Endothelial cell of umbilical vein (primary cell): ENCODE measurements at regions not wholly inside any gene's neighbourhood (a gene's known extent, or its start where the extent isn't known, plus 50 kb on each side); places are given as distances from the start of the nearest gene placed in this dataset.

Experiments
- BruUV-seq: library from RNA; stranded (reverse); fragments of 400-500 nt; replicated peaks from 2 replicates; lab custom pipeline; 2021; lab: Mats Ljungman, UMichigan
- CTCF ChIA-PET: fragments of 300-600, 350-600 bp; sonication (Branson Sonifier 250); formaldehyde crosslinking; loops from one replicate; lab custom pipeline; 2021; ENCODE audit warnings: antibody characterized with exemption, inconsistent platforms; lab: Charles Lee
- POLR2A ChIA-PET: fragments of 300-600, 350-600 bp; sonication (Branson Sonifier 250); formaldehyde crosslinking; loops from one replicate; lab custom pipeline; 2021; ENCODE audit warnings: antibody characterized with exemption, inconsistent platforms; lab: Charles Lee
- DNase-seq: peaks from one replicate; pipeline ENCODE4 v3.0.0-alpha.2; 2011; ENCODE audit warnings: low read depth, low spot score
- FAIRE-seq: peaks from 2 replicates; lab custom pipeline; 2011; peaks lifted over from hg19 to GRCh38; lab: Jason Lieb, UNC
- H2AFZ ChIP-seq: 2 replicates; pipeline ENCODE4 v1.6.0; 2012; ENCODE audit warnings: low read depth, low read length, control low read depth, inconsistent platforms
- H3K27ac ChIP-seq: 2 replicates; pipeline ENCODE4 v1.5.1; 2011; ENCODE audit warnings: low read depth, mild to moderate bottlenecking, control low read depth, low read length, moderate library complexity; ENCODE audit not compliant: insufficient read depth
- H3K27me3 ChIP-seq, 2 experiments: 2 replicates each; pipeline versions ENCODE4 v1.6.0 to v1.6.1; 2011; ENCODE audit warnings: low read length in 2 of 2, mixed read lengths in 1 of 2; ENCODE audit not compliant: control insufficient read depth in 2 of 2, insufficient read depth in 2 of 2
- H3K36me3 ChIP-seq, 2 experiments: 2 replicates in 1 of 2; 3 replicates in 1 of 2; pipeline ENCODE4 v1.5.1; 2011; ENCODE audit warnings: low read length in 2 of 2, mild to moderate bottlenecking in 1 of 2, moderate library complexity in 1 of 2; ENCODE audit not compliant: control insufficient read depth in 2 of 2, insufficient read depth in 2 of 2; ENCODE audit errors: extremely low read depth in 1 of 2
- H3K4me1 ChIP-seq: 3 replicates; pipeline ENCODE4 v1.5.1; 2011; ENCODE audit warnings: mild to moderate bottlenecking, low read length; ENCODE audit not compliant: control insufficient read depth, insufficient read depth; ENCODE audit errors: extremely low read depth
- H3K4me2 ChIP-seq: 2 replicates; pipeline ENCODE4 v1.6.1; 2011; ENCODE audit warnings: low read length, control low read depth, mixed read lengths; ENCODE audit not compliant: insufficient read depth
- H3K4me3 ChIP-seq, 3 experiments: fragments of 200-600 bp in 1 of 3; sonication (generic), shearing (Covaris generic) in 1 of 3; replicated peaks in 1 of 3; 2 replicates each; pipeline ENCODE4 v1.5.1; 2011 to 2016; ENCODE audit warnings: control low read depth in 3 of 3, low read length in 3 of 3, mild to moderate bottlenecking in 2 of 3, inconsistent platforms in 1 of 3, low read depth in 1 of 3, moderate library complexity in 1 of 3; ENCODE audit not compliant: insufficient read depth in 1 of 3
- H3K79me2 ChIP-seq: 2 replicates; pipeline ENCODE4 v1.6.0; 2012; ENCODE audit warnings: low read length, inconsistent platforms; ENCODE audit not compliant: control insufficient read depth, insufficient read depth
- H3K9ac ChIP-seq: replicated peaks from 2 replicates; pipeline ENCODE3; 2011; ENCODE audit warnings: low read length, control low read depth; ENCODE audit not compliant: insufficient read depth; ENCODE audit errors: extremely low read depth
- H3K9me1 ChIP-seq: replicated peaks from 3 replicates; pipeline ENCODE4 v1.6.0; 2011; ENCODE audit warnings: mild to moderate bottlenecking, low read length; ENCODE audit not compliant: control insufficient read depth, insufficient read depth; ENCODE audit errors: extremely low read depth
- H3K9me3 ChIP-seq: replicated peaks from 2 replicates; pipeline ENCODE4 v1.5.1; 2012; ENCODE audit warnings: low read length, inconsistent platforms; ENCODE audit not compliant: control insufficient read depth, insufficient read depth
- H4K20me1 ChIP-seq: replicated peaks from 2 replicates; pipeline ENCODE3; 2011; ENCODE audit warnings: mild to moderate bottlenecking, low read length; ENCODE audit not compliant: control insufficient read depth, insufficient read depth; ENCODE audit errors: extremely low read depth
- EZH2 ChIP-seq: IDR thresholded peaks from 2 replicates; pipeline ENCODE4 v1.6.1; 2012; ENCODE audit warnings: borderline replicate concordance, low read depth, mild to moderate bottlenecking, moderate library complexity, low read length, inconsistent platforms; ENCODE audit not compliant: severe bottlenecking
- FOS ChIP-seq: IDR thresholded peaks from 2 replicates; pipeline ENCODE4 v1.6.1; 2011; ENCODE audit warnings: mild to moderate bottlenecking, low read length, moderate library complexity, borderline replicate concordance; ENCODE audit not compliant: insufficient read depth
- GATA2 ChIP-seq: IDR thresholded peaks from 2 replicates; pipeline ENCODE4 v1.7.0; 2011; ENCODE audit warnings: low read depth, mild to moderate bottlenecking, moderate library complexity, mixed read lengths, low read length; ENCODE audit not compliant: insufficient read length, insufficient read depth
- JUN ChIP-seq: IDR thresholded peaks from 2 replicates; pipeline ENCODE4 v1.6.1; 2011; ENCODE audit warnings: borderline replicate concordance, low read depth; ENCODE audit not compliant: insufficient read length, insufficient read depth
- MAX ChIP-seq: IDR thresholded peaks from 2 replicates; pipeline ENCODE4 v1.6.1; 2011; ENCODE audit not compliant: insufficient read depth, insufficient read length
- MYC ChIP-seq: IDR thresholded peaks from one replicate; pipeline ENCODE4 v1.6.1; 2011; ENCODE audit warnings: mild to moderate bottlenecking, low read depth, low read length
- POLR2A ChIP-seq: IDR thresholded peaks from 2 replicates; pipeline ENCODE4 v1.6.1; 2012; ENCODE audit warnings: low read depth, mild to moderate bottlenecking, control low read depth, low read length
- POLR2AphosphoS5 ChIP-seq: IDR thresholded peaks from 2 replicates; pipeline ENCODE4 v1.6.1; 2012; ENCODE audit warnings: low read depth, mild to moderate bottlenecking, control low read depth, low read length, moderate library complexity; ENCODE audit not compliant: insufficient read depth
- dilution Hi-C: fragments of 300-500 bp; cut with MboI; formaldehyde crosslinking; loops from one replicate; pipeline ENCODE4 v1.15.0; 2019; ENCODE audit warnings: low sequenced_read_pairs; ENCODE audit not compliant: extremely low pct_ligation_motif_present
- intact Hi-C: fragments of 100-400 bp; cut with micrococcal nuclease; formaldehyde crosslinking; loops from one replicate; pipeline ENCODE4 v1.10.0; 2022
- TF ChIP-seq, protein P1 (sequence below), 2 donors: IDR thresholded peaks; 1 replicate in 1 of 2; 2 replicates in 1 of 2; pipeline ENCODE4 v1.5.1; 2011; ENCODE audit warnings: low read length in 2 of 2, mild to moderate bottlenecking in 2 of 2, moderate library complexity in 2 of 2, control low read depth in 1 of 2, inconsistent platforms in 1 of 2, low read depth in 1 of 2; ENCODE audit not compliant: insufficient read depth in 1 of 2; ENCODE audit errors: extremely low read depth in 1 of 2

- no peaks in the 10 kb centered on the region for H4K20me1 ChIP-seq
- H3K79me2 ChIP-seq: no peaks in the 10 kb centered on the region
- intact Hi-C loops: no loop called here
- H3K9ac ChIP-seq: no peak overlapping the region
- no peak overlapping the region for H2AFZ ChIP-seq
- BruUV-seq: no TSS peak
- no peaks in the 10 kb centered on the region for H3K27me3 ChIP-seq
- no peaks in the 10 kb centered on the region for H3K4me1 ChIP-seq
- H3K36me3 ChIP-seq: no peaks in the 10 kb centered on the region
- no peak for FAIRE-seq
- POLR2A ChIA-PET: no interaction called here
- no peaks in the 10 kb centered on the region for H3K9me1 ChIP-seq
- no peaks in the 10 kb centered on the region for H3K9me3 ChIP-seq
- TF ChIP-seq GATA2: no peak
- TF ChIP-seq FOS: no peak
- no peak for TF ChIP-seq POLR2AphosphoS5
- no peak for TF ChIP-seq MYC
- no peak for TF ChIP-seq EZH2
- dilution Hi-C loops: no loop called here
- H3K4me3 ChIP-seq: no peak overlapping the region
- no peak overlapping the region for H3K4me2 ChIP-seq
- no peak overlapping the region for H3K27ac ChIP-seq
- CTCF ChIA-PET: no interaction called here
- no peak for DNase-seq
Observed at GRCh38 chr7:89989454-89989853, 164.8 kb upstream of the STEAP1 start.

DNA sequence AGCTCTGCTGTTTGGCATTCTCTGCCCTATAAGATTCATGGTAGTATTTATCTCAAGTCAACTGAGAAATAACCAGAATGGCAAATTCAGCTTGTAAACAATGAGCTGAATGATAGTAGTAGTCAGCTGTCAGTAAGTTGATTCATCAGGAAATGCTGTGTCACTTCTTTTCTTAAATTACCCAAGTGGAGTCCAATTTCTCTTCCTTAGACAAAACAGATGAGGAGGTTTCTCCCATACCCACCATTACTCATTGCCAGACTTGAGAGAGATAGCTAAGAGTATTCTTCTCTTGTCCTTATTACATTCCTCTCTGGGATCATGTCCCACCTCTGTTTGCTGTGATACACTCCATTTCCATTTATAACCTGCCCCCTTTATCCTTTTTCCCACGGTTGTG, 159.8 kb upstream of the STEAP1 start:
- Histone ChIP-seq H3K4me1 (no peaks in the 10 kb centered on the region), H3K4me3 (no peak overlapping the region), H3K9me1 (no peaks in the 10 kb centered on the region), H2AFZ (no peak overlapping the region), H4K20me1 (no peaks in the 10 kb centered on the region), H3K9ac (no peak overlapping the region), H3K27ac (no peak overlapping the region), H3K4me2 (no peak overlapping the region), H3K27me3 (no peaks in the 10 kb centered on the region), H3K79me2 (no peaks in the 10 kb centered on the region), H3K9me3 (no peaks in the 10 kb centered on the region), H3K36me3 (no peaks in the 10 kb centered on the region)
- dilution Hi-C loops (no loop called here), intact Hi-C loops (no loop called here)
- POLR2A ChIA-PET: no interaction called here
- CTCF ChIA-PET: no interaction called here
- TF ChIP-seq JUN (no peak), FOS (no peak), MYC (no peak), POLR2AphosphoS5 (no peak), MAX (no peak), POLR2A (no peak), EZH2 (no peak), GATA2 (no peak)
- TF ChIP-seq, protein P1, sequence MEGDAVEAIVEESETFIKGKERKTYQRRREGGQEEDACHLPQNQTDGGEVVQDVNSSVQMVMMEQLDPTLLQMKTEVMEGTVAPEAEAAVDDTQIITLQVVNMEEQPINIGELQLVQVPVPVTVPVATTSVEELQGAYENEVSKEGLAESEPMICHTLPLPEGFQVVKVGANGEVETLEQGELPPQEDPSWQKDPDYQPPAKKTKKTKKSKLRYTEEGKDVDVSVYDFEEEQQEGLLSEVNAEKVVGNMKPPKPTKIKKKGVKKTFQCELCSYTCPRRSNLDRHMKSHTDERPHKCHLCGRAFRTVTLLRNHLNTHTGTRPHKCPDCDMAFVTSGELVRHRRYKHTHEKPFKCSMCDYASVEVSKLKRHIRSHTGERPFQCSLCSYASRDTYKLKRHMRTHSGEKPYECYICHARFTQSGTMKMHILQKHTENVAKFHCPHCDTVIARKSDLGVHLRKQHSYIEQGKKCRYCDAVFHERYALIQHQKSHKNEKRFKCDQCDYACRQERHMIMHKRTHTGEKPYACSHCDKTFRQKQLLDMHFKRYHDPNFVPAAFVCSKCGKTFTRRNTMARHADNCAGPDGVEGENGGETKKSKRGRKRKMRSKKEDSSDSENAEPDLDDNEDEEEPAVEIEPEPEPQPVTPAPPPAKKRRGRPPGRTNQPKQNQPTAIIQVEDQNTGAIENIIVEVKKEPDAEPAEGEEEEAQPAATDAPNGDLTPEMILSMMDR (IDR thresholded peaks at IDR 0.05; ENCODE audit: extremely low read depth in 1 of 2, insufficient read depth in 1 of 2, low read depth in 1 of 2, low read length in 2 of 2): no peak
- DNase-seq: no peak
- BruUV-seq: no TSS peak
- FAIRE-seq: no peak
